Parathyroid adenoma (tissue), 2 donors: ENCODE measurements at regions not wholly inside any gene's neighbourhood (a gene's known extent, or its start where the extent isn't known, plus 50 kb on each side); places are given as distances from the start of the nearest gene placed in this dataset.

Source experiments
- H2AFZ ChIP-seq: fragments of 300-600 bp; sonication (generic); one replicate; pipeline ENCODE4 v1.7.0; 2017; ENCODE audit warnings: antibody characterized with exemption, mild to moderate bottlenecking
- H3K27ac ChIP-seq: fragments of 300-600 bp; sonication (generic); one replicate; pipeline ENCODE4 v1.7.0; 2017
- H3K27me3 ChIP-seq: fragments of 300-600 bp; sonication (generic); one replicate; pipeline ENCODE4 v1.7.0; 2017; ENCODE audit warnings: low read length; ENCODE audit not compliant: control insufficient read depth, insufficient read depth
- H3K36me3 ChIP-seq: fragments of 300-600 bp; sonication (generic); one replicate; pipeline ENCODE4 v1.7.0; 2017; ENCODE audit warnings: low read length; ENCODE audit not compliant: control insufficient read depth, insufficient read depth
- H3K4me1 ChIP-seq: fragments of 300-600 bp; sonication (generic); one replicate; pipeline ENCODE4 v1.7.0; 2017; ENCODE audit warnings: control low read depth
- H3K4me2 ChIP-seq: fragments of 300-600 bp; sonication (generic); one replicate; pipeline ENCODE4 v1.7.0; 2017; ENCODE audit warnings: low read length
- H3K4me3 ChIP-seq: fragments of 300-600 bp; sonication (generic); one replicate; pipeline ENCODE4 v1.7.0; 2017; ENCODE audit warnings: low read depth, low read length
- H3K79me2 ChIP-seq: fragments of 300-600 bp; sonication (generic); one replicate; pipeline ENCODE4 v1.7.0; 2017; ENCODE audit warnings: control low read depth
- H3K9ac ChIP-seq: fragments of 300-600 bp; sonication (generic); one replicate; pipeline ENCODE4 v1.7.0; 2017; ENCODE audit warnings: mild to moderate bottlenecking
- H3K9me3 ChIP-seq: fragments of 300-600 bp; sonication (generic); one replicate; pipeline ENCODE4 v1.7.0; 2017; ENCODE audit warnings: low read length; ENCODE audit not compliant: control insufficient read depth
- CTCF ChIP-seq: fragments of 300-600 bp; sonication (generic); IDR thresholded peaks from one replicate; pipeline ENCODE4 v1.7.0; 2017; ENCODE audit warnings: antibody characterized with exemption, mild to moderate bottlenecking
- donor health status: primary hyperparathyroidism.

DNA sequence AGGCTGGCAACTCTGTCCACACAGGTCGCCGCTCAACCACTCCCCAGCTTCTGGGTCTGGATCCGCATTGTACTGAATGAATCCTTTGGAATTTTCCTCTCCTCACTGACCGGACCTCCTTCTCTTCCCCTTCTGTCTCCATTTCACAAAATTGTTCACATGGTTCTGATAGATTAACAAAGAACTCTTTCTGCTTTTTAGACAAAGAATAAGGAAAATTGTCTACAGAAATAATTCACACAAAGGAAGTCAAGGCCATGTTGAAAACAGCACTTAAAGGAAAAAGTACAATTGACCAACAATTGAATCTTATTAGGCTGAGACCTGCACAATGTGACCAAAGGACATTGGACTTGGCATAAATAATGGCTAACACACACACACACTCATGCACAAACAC is 73.6 kb upstream of the GLI2 start:
- Histone ChIP-seq H3K27ac (no peak overlapping the region), H3K79me2 (no peaks in the 10 kb centered on the region), H3K36me3 (no peaks in the 10 kb centered on the region), H2AFZ (no peak overlapping the region), H3K9me3 (no peaks in the 10 kb centered on the region), H3K4me1 (no peaks in the 10 kb centered on the region), H3K27me3 (no peaks in the 10 kb centered on the region), H3K4me3 (no peak overlapping the region), H3K9ac (no peak overlapping the region), H3K4me2 (no peak overlapping the region)
- no peak for TF ChIP-seq CTCF

- Histone ChIP-seq H3K4me3 (no peak overlapping the region), H3K36me3 (no peaks in the 10 kb centered on the region), H3K9me3 (no peaks in the 10 kb centered on the region), H2AFZ (no peak overlapping the region), H3K4me1 (no peaks in the 10 kb centered on the region), H3K9ac (no peak overlapping the region), H3K79me2 (no peaks in the 10 kb centered on the region), H3K4me2 (no peak overlapping the region), H3K27ac (no peak overlapping the region), H3K27me3 (no peaks in the 10 kb centered on the region)
- TF ChIP-seq CTCF: no peak
These were observed 72.9 kb upstream of the GLI2 start for GRCh38 chr2:120662746-120663145.

- TF ChIP-seq CTCF: no peak
- no peak overlapping the region for H3K4me2 ChIP-seq
These were observed 69.2 kb upstream of the GLI2 start for GRCh38 chr2:120666433-120666832.

GRCh38 chr2:120667981-120668380 is 67.7 kb upstream of the GLI2 start:
- H3K4me1 ChIP-seq: peaks cover 3% of the 10 kb centered on the region
- no peaks in the 10 kb centered on the region for H3K9me3 ChIP-seq
- no peak overlapping the region for H3K9ac ChIP-seq
- H3K4me2 ChIP-seq: no peak overlapping the region
- no peak overlapping the region for H3K27ac ChIP-seq
- H2AFZ ChIP-seq: no peak overlapping the region
- no peaks in the 10 kb centered on the region for H3K27me3 ChIP-seq
- H3K79me2 ChIP-seq: no peaks in the 10 kb centered on the region
- H3K4me3 ChIP-seq: no peak overlapping the region
- TF ChIP-seq CTCF: no peak
- no peaks in the 10 kb centered on the region for H3K36me3 ChIP-seq

More at GRCh38 chr2:120666433-120666832, 69.2 kb upstream of the GLI2 start:
- H3K27ac ChIP-seq: no peak overlapping the region
- H3K36me3 ChIP-seq: no peaks in the 10 kb centered on the region
- peaks cover 3% of the 10 kb centered on the region for H3K4me1 ChIP-seq
- no peaks in the 10 kb centered on the region for H3K79me2 ChIP-seq
- H3K27me3 ChIP-seq: no peaks in the 10 kb centered on the region
- no peak overlapping the region for H3K4me3 ChIP-seq
- no peak overlapping the region for H2AFZ ChIP-seq
- H3K9me3 ChIP-seq: no peaks in the 10 kb centered on the region
- H3K9ac ChIP-seq: no peak overlapping the region

DNA sequence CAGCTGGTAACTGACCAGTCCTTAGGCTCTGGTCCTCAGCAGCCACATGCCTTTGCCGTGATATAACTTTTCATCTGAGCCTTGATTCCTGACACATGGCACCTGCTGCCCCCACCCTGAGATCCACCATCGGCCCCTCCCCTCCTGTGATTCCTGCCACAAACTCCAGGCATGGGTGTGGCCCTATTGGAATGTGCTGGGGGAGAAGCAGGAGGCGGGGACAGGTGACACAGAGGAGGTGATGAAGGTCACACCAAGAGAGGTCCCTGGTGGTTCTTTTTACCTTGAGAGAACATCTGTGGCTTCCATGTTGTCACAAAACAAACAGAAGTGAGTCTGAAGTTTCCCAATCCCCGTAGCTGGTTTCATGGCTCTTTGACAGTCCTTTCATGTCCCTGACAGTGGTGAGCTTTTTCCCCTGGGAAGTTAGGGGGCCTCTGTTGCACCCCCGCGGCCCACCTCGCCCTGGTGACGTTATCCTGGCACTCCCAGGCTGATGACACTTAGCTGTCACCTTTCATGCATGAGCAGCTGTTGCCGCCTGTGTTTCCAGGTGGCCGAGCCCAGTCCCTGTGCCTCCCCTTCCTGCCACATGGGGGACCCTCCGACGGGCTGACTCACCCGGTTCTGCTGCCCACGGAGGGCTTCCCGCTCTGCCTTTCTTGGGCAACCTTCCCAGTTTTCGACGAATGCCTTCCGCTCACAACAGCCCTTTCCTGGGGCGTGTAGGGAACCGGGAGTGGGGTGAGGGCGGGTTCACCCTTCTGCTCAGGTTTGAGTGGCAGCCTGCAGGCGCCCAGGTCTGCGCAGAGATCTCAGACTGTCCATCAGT is 66.3 kb upstream of the GLI2 start:
- no peak overlapping the region for H3K27ac ChIP-seq
- peak; percentile 29 for TF ChIP-seq CTCF

More for the DNA sequence above, 66.3 kb upstream of the GLI2 start:
- H3K9ac ChIP-seq: no peak overlapping the region
- H3K79me2 ChIP-seq: no peaks in the 10 kb centered on the region
- H3K36me3 ChIP-seq: no peaks in the 10 kb centered on the region
- peak overlapping the region; percentile 58 for H3K4me2 ChIP-seq
- no peaks in the 10 kb centered on the region for H3K27me3 ChIP-seq
- H2AFZ ChIP-seq: no peak overlapping the region
- H3K4me3 ChIP-seq: peak overlapping the region; percentile 16
- peaks cover 3% of the 10 kb centered on the region for H3K4me1 ChIP-seq
- H3K9me3 ChIP-seq: no peaks in the 10 kb centered on the region
